HepG2 (cell line): ENCODE measurements at regions not wholly inside any gene's neighbourhood (a gene's known extent, or its start where the extent isn't known, plus 50 kb on each side); places are given as distances from the start of the nearest gene placed in this dataset.

Source experiments
- MXD4 ChIP-seq: IDR thresholded peaks from 2 replicates; pipeline ENCODE4 v1.6.1; 2016; ENCODE audit warnings: mild to moderate bottlenecking, missing biosample characterization, missing genetic modification reagents
- ZEB1 ChIP-seq: IDR thresholded peaks from 2 replicates; pipeline ENCODE4 v1.6.1; 2012; ENCODE audit warnings: mild to moderate bottlenecking, low read depth, inconsistent platforms; ENCODE audit not compliant: insufficient replicate concordance

GRCh38 chr14:54140551-54140950 is 183.9 kb upstream of the BMP4 start:
- TF ChIP-seq MXD4 (CRISPR knock-in tag) (no peak), ZEB1 (no peak)
